IPS DF 4.7 (cell line): ENCODE measurements at regions not wholly inside any gene's neighbourhood (a gene's known extent, or its start where the extent isn't known, plus 50 kb on each side); places are given as distances from the start of the nearest gene placed in this dataset.
"Not testable (repeated sequence)": the region's sequence is repeated elsewhere in the genome, so short reads cannot be mapped to it uniquely, and the experiment has no call there.

Source experiments
- DNase-seq: peaks from one replicate; pipeline ENCODE4 v3.0.0-alpha.2; 2013; ENCODE audit warnings: low spot score; ENCODE audit errors: extremely low read depth

DNA sequence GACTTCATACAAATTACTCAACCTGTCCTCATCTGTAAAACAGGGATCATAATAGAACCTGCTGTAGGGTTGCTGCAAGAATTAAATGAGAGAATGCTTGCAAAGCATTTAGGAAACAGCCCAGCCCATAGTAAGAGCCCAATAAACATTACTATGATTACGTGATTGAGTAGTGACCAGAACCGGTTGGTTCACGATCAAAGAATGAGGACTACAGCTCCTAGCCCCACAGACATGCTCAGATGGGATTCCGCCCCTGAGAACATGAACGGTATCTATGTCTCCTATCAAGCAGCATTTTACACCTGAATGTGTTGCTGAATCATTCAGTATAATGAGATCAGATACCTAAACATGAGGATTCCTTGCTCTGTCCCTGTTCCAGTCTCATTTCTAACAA, 104.8 kb upstream of the ZNF648 start:
- no peak for DNase-seq

- DNase-seq = no peak
Observed at GRCh38 chr1:182164273-182164672, 102.8 kb upstream of the ZNF648 start.

DNA sequence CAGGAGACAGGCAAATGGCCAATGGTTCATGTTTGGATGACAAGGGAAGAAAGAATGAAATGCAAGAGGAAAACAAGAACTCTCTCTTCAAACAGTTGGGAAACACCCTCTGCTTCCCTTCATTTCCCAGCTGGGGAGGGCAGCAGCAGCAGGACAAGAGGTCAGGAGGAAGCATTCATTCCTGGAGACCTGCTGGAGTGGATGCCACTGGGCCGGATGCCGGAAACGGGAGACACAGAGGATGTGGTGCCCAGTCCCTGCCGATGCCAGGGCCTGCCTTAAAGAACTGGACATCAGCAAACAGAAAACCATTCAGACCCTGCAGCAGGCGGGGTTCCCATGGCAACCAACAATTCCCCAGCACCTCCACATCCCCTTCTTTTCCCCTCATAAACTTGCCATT, 102.3 kb upstream of the ZNF648 start:
- no peak for DNase-seq

DNA sequence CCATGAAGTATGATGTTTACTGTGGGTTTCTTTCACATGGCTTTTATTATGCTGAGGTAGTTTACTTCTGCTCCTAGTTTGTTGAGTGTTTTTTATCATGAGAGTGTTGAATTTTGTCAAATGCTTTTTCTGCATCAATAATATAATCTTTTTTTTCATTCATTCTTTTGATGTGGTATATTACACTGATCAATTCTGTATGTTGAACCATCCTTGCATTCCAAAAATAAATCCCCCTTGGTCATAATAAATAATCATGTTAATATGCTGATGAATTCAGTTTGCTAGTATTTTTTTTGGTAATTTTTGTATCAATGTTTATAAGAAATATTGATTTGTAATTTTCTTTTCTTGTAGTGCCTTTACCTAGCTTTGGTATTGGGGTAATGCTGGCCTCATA, 97.9 kb upstream of the ZNF648 start:
- no peak for DNase-seq

GRCh38 chr1:182157187-182157586, 95.7 kb upstream of the ZNF648 start:
- no peak for DNase-seq

DNA sequence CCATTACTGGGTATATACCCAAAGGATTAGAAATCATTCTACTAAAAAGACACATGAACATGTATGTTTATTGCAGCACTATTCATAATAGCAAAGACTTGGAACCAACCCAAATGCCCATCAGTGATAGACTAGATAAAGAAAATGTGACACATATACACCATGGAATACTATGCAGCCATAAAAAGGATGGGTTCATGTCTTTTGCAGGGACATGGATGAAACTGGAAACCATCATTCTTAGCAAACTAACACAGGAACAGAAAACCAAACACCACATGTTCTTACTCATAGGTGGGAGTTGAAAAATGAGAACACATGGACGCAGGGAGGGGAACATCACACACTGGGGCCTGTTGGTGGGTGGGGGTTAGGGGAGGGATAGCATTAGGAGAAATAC, 92.9 kb upstream of the ZNF648 start:
- not testable (repeated sequence) for DNase-seq

DNA sequence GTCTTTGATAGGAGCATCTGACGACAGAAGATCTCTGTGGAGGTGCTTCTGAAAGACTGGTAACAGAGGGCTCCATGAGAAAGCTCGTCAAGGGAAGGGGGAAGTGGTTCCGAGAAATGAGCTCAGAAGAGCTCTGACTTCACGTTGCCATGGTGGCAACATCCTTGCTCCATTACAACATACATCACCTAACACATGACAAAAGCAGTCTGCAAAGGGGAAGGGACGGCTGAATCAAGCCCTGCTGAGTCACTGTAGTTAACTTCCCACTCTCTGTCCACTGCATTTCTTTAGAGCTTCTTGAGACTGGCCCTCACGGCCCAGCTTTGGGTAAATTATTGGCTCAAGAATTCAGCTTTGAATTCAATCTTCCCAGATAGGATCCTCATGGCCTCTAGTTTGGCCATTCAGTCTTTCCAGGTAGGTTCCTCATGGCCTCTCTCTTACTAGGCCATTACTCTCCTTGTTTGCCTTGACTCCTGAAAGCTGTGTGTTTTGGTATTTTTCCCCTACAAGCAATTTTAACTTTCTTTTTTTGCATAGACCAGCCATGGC, 88.0 kb upstream of the ZNF648 start:
- DNase-seq = no peak

- DNase-seq = no peak
Observed at GRCh38 chr1:182147951-182148350, 86.4 kb upstream of the ZNF648 start.

DNA sequence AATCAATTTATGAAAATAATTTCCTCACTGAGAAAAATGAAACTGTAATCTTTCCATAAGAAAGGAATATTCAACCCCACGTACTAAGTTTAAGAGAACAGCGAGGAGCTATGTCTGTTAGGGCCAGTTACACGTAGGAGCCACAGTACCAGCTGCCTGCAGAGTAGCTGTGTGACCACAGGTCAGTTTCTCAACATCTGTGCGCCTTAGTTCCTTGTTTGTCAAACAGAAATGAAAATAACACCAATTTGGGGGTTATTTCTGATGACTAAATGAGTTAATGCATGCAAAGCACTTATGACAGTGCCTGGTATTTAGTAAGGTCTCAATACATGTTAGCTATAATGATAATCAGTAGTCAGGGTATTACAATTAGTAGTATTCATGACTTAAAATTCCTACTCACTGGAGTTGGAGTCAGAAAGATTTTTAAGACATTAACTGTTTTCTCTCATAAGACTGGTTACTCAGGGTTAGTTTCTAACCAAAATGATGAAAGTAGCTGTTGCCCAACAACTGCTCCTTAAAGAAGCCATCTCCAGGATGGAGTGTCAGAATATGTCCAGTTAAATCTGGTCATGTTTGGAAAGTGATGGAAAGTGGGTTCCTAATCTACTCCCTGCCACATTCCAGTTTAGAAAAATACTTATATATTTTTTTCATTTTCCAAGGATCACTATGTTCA, 85.8 kb upstream of the ZNF648 start:
- no peak for DNase-seq

DNA sequence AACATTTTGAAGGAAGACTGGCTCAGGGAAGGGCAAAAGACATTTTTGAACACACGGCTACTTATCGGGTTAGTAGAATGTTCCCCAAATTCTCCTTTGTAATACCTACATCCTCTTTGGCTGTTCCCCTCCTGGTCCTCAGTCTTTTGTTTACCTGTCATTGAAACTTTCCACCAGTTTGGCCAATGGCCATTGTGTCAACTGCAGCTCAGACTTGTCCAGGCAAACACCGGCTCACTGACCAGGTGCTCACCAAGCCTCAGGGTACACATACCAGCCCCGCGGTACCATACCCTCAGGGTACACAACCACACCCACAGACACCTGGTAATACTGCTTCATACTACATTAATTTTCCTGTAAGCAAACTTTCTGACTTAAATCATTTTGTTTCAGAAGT, 84.8 kb upstream of the ZNF648 start:
- DNase-seq = no peak

- DNase-seq = no peak
Observed at GRCh38 chr1:182145441-182145840, 83.9 kb upstream of the ZNF648 start.

DNA sequence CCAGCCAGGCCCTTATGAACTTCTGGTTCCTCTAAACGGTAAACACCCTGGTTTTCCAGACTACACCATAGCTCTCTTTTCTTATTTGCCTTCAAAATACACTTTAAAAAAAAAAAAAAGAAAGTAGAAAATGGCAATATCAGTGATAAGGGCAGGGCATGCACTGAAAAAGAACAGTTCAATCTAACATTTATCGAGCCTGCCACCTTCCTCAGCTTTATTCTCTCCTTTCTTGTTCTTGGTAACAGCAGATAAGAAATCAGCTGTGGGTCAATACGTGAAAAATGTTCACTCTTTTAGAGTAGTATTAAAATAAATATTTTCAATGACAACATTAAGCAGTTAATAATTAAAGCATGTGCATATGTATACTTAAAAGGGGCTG, 83.1 kb upstream of the ZNF648 start:
- no peak for DNase-seq

DNA sequence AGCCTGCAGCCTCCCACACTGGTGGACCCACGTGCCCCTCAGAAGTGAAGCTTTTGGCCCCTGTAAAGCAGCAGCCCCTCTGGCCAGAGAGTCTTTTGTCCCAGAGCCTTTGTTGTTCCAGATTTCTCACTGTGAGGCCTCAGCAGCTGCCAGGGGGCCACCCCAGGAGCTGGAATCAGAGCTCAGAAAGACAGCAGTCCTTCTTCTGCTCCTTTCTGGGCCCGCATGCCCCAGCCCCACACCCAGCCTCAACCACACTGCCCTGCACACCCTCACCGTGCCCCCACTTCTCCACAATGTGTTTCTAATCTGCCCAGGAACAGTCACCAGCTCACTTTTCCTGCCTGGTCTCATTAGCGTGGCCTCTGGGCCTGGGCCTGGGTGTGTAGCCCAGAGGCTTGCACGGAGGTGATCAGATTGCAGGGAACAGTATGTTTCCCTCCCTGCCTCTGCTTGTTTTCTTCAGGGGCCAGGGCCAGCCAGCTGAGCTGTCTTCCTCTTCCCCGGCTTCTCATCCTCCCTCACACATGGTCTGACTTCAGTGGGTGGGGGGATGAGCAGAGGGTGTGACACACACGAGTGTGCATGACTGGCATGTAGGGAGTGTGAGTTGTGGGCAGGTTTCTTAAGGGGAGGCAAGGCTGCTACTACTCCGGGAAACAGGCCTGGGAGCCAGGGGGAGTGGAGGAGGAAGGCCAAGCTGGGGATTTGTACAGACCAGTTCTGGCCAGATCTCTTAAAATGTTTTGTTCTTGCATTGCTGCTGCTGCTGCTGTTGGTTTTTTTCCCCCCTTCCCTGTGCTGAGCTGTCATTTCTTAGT, 82.5 kb upstream of the ZNF648 start:
- no peak for DNase-seq

- peak; percentile 62 for DNase-seq
Observed at GRCh38 chr1:182143154-182143657, 81.7 kb upstream of the ZNF648 start.

DNA sequence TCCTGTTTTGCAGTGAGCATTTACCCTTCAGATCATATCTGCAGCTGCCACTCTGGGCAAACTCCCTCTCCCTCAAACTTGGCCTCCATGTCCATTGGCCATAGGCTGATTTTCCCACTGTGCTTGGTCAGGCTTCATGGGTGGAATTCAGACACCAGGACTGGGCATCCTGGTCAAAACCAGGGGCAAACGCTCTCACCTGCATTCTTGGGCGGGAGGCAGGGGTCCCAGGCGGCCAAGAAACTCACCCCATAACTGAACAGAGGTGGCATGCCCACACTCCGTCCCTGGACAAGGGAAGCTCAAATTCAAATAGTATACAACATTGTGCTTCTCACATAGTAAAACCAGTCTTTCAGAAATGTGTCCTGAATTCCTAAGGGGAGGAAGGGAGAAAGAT, 81.1 kb upstream of the ZNF648 start:
- DNase-seq = no peak

DNA sequence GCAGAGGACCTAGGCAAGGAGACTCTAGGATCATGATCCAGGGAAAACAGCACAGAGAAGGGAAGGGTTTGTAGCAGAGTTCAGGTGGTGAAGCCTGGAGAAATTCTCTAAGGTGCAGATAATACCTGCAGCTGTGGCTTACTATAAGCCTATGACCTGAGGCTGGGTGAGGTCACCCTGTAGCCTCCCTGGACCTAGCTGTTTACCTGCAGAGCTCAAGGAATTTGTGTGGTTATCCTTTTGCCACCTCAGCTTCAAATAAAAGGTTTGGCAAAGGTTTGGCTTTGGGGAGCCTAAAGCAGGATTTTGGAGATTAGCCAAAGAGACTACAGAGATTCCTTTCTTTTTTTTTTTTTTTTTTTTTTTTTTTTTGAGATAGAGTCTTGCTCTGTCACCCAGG, 79.5 kb upstream of the ZNF648 start:
- no peak for DNase-seq

DNA sequence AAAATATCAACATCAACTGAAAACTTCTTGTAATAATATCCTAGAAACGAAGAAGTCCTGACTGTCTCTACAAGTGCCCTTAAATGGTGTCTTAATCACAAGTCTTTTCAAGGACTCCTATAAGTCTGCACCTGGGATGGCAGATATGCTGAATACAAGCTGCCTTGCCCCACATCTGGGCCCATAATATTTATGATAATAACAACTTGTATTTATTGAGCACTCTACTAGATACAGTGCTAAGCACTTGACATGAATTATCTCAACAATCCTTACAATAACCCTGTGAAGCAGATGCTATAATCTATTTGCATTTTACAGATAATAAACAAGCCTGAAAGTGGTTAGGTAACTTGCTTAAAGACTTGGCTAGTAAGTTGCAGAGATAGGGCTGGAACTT, 78.0 kb upstream of the ZNF648 start:
- no peak for DNase-seq

DNA sequence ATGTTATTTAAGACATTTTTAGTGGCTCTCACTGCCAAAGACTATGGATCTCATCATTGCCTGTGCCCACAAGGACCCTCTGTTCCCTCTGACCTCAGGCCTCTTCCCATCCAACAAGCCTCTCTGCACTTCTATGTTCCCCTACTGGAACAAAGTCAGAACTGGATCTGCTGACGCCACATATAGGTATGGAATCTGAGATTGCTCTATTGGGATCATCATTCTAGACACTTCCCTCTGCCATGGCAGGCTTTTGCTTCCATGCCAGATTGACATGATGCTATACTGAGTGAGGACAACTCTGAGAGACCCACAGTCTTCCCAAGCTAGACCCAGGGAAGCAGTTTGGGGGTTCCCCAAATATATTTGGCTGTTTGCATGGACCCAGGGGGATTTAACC, 76.0 kb upstream of the ZNF648 start:
- DNase-seq = no peak

- no peak for DNase-seq
Observed at GRCh38 chr1:182135946-182136345, 74.4 kb upstream of the ZNF648 start.

DNA sequence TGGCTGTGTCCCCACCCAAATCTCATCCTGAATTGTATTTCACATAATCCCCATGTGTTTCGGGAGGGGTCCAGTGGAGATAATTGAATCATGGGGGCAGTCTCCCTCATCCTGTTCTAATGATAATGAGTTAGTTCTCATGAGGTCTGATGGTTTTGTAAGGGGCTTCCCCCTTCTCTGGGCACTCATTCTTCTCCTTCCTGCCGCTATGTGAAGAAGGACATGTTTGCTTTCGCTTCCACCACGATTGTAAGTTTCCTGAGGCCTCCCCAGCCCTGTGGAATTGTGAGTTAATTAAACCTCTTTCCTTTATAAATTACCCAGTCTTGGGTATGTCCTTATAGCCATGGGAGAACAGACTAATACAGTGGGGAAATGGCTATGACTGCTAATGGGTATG, 72.7 kb upstream of the ZNF648 start:
- no peak for DNase-seq

DNA sequence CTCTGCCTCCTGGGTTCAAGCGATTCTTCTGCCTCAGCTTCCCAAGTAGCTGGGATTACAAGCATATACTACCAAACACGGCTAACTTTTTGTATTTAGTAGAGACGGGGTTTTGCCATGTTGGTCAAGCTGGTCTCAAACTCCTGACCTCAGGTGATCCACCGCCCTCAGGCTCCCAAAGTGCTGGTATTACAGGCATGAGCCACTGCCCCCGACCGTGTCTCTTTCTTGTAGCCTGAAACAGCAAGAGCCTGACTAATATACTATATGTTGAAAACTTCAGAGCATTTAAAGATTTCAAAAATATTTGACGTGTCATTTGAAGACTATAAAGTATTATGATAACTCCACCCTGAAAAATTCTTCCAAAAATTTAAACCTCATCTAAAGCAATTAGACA, 71.7 kb upstream of the ZNF648 start:
- DNase-seq = no peak

GRCh38 chr1:182129398-182129797, 67.9 kb upstream of the ZNF648 start:
- no peak for DNase-seq

GRCh38 chr1:182128502-182128901, 67.0 kb upstream of the ZNF648 start:
- DNase-seq = no peak
